Smooth muscle cell (in vitro differentiated cells): ENCODE measurements at regions not wholly inside any gene's neighbourhood (a gene's known extent, or its start where the extent isn't known, plus 50 kb on each side); places are given as distances from the start of the nearest gene placed in this dataset.
"Not testable (repeated sequence)": the region's sequence is repeated elsewhere in the genome, so short reads cannot be mapped to it uniquely, and the experiment has no call there.

Experiments used
- DNase-seq: peaks from one replicate; lab custom pipeline; 2025; ENCODE audit not compliant: unreplicated experiment; lab: John Stamatoyannopoulos, UW
- H2AFZ ChIP-seq: fragments of 200-600 bp; sonication (generic); 2 replicates; pipeline ENCODE4 v1.6.0; 2016; ENCODE audit warnings: antibody characterized with exemption, low read depth, mild to moderate bottlenecking
- H3F3A ChIP-seq: fragments of 200-600 bp; sonication (generic); 2 replicates; pipeline ENCODE4 v1.6.0; 2017; ENCODE audit warnings: antibody characterized with exemption, low read depth
- H3K27ac ChIP-seq: fragments of 200-600 bp; sonication (generic); 2 replicates; pipeline ENCODE4 v1.5.1; 2016; ENCODE audit warnings: low read depth, mild to moderate bottlenecking
- H3K27me3 ChIP-seq: fragments of 200-600 bp; sonication (generic); 2 replicates; pipeline ENCODE4 v1.6.1; 2016; ENCODE audit warnings: low read depth, mild to moderate bottlenecking
- H3K36me3 ChIP-seq: fragments of 200-600 bp; sonication (generic); 2 replicates; pipeline ENCODE4 v1.5.1; 2016; ENCODE audit warnings: low read depth
- H3K4me1 ChIP-seq: fragments of 200-600 bp; sonication (generic); 2 replicates; pipeline ENCODE4 v1.5.1; 2016; ENCODE audit warnings: low read depth
- H3K4me2 ChIP-seq: fragments of 200-600 bp; sonication (generic); 2 replicates; pipeline ENCODE4 v1.6.0; 2016; ENCODE audit warnings: mild to moderate bottlenecking
- H3K4me3 ChIP-seq: fragments of 200-600 bp; sonication (generic); 2 replicates; pipeline ENCODE4 v1.5.1; 2016; ENCODE audit warnings: mild to moderate bottlenecking
- H3K79me2 ChIP-seq: fragments of 200-600 bp; sonication (generic); 2 replicates; pipeline ENCODE4 v1.6.0; 2016; ENCODE audit warnings: low read depth, mild to moderate bottlenecking
- H3K9ac ChIP-seq: fragments of 200-600 bp; sonication (generic); 2 replicates; pipeline ENCODE4 v1.6.0; 2016; ENCODE audit warnings: low read depth
- H3K9me3 ChIP-seq: fragments of 200-600 bp; sonication (generic); replicated peaks from 2 replicates; pipeline ENCODE4 v1.5.1; 2016; ENCODE audit warnings: low read depth
- H4K20me1 ChIP-seq: fragments of 200-600 bp; sonication (generic); 2 replicates; pipeline ENCODE4 v1.6.0; 2016; ENCODE audit warnings: low read depth
- WGBS: methylation state at CpG from one replicate; pipeline ENCODE4 v1.1.7; 2016; ENCODE audit warnings: low lambda C conversion rate; 5-methylcytosine and 5-hydroxymethylcytosine counted together
- TF ChIP-seq, protein P1 (sequence below): fragments of 200-600 bp; sonication (generic); IDR thresholded peaks from 2 replicates; pipeline ENCODE4 v1.5.1; 2017; ENCODE audit warnings: borderline replicate concordance, mild to moderate bottlenecking, antibody characterized with exemption; ENCODE audit not compliant: insufficient read depth, poor library complexity, severe bottlenecking

DNA sequence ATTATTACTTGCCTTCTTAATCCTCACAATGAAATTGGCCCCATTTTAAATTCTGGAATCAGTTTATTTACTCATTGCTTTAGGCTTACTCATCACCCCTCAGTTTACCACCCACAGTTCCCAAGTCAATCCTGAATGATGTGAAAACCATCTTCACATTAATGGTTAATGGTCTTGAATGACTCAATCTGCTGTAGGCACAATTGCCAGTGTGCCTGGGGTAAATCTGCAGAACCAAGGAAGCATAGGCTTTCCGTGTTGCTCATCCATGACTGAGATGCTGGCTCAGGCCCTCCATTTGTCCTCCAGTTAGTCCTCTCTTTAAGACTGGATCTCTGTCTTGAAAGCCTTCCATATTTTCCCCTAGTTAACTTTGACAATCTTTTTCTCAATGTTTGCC is 164.5 kb downstream of the PMAIP1 start:
- H3K9me3 ChIP-seq = no peaks in the 10 kb centered on the region
- no peak overlapping the region for H3K4me3 ChIP-seq
- WGBS = 72% methylated on average over 1 of the region's 1 CpG
- DNase-seq = no peak
- H3K36me3 ChIP-seq = no peaks in the 10 kb centered on the region
- H4K20me1 ChIP-seq = no peaks in the 10 kb centered on the region
- no peaks in the 10 kb centered on the region for H3F3A ChIP-seq
- H3K27ac ChIP-seq = no peak overlapping the region
- H3K4me1 ChIP-seq = peaks cover 5% of the 10 kb centered on the region
- no peaks in the 10 kb centered on the region for H3K27me3 ChIP-seq
- H3K9ac ChIP-seq = no peak overlapping the region
- TF ChIP-seq, protein P1, sequence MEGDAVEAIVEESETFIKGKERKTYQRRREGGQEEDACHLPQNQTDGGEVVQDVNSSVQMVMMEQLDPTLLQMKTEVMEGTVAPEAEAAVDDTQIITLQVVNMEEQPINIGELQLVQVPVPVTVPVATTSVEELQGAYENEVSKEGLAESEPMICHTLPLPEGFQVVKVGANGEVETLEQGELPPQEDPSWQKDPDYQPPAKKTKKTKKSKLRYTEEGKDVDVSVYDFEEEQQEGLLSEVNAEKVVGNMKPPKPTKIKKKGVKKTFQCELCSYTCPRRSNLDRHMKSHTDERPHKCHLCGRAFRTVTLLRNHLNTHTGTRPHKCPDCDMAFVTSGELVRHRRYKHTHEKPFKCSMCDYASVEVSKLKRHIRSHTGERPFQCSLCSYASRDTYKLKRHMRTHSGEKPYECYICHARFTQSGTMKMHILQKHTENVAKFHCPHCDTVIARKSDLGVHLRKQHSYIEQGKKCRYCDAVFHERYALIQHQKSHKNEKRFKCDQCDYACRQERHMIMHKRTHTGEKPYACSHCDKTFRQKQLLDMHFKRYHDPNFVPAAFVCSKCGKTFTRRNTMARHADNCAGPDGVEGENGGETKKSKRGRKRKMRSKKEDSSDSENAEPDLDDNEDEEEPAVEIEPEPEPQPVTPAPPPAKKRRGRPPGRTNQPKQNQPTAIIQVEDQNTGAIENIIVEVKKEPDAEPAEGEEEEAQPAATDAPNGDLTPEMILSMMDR = no peak
- no peaks in the 10 kb centered on the region for H3K79me2 ChIP-seq
- H3K4me2 ChIP-seq = no peak overlapping the region
- no peak overlapping the region for H2AFZ ChIP-seq

DNA sequence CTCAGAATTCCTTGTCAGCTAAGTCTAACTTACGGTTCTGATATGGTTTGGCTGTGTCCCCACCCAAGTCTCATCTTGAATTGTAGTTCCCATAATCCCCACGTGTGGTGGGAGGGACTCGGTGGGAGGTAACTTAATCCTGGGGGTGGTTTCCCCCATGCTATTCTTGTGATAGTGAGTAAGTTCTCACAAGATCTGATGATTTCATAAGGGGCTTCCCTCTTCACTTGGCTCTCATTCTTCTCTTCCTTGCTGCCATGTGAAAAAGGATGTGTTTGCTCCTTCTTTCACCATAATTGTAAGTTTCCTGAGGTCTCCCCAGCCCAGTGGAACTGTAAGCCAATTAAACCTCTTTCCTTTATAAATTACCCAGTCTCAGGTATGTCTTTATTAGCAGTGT is 163.0 kb downstream of the PMAIP1 start:
- H3K9me3 ChIP-seq, H3K4me2 ChIP-seq, H3K4me3 ChIP-seq, H4K20me1 ChIP-seq, H3K36me3 ChIP-seq, H3K4me1 ChIP-seq, H2AFZ ChIP-seq, H3K27ac ChIP-seq, H3K79me2 ChIP-seq, H3F3A ChIP-seq, H3K9ac ChIP-seq, DNase-seq, H3K27me3 ChIP-seq: not testable (repeated sequence)
- 71% methylated on average over 3 of the region's 3 CpGs for WGBS

DNA sequence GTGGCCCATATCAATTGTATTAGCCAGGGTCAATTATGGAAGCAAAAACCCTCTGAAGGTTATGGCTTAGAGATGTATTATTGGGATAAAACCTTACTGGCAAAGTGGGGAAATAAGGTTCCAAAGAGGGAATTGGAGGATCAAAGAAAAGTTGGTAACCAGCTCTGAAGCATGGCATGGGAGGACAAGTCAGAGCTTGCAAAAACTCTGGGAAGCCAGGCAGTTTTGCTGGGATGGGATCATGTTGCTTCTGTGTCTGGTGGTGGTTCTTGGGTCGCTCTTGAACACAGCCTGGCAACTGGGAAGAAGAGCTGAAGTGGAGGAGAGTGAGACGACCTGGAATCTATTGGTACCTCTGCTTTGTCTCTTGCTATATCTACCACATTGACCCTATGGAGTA is 162.6 kb downstream of the PMAIP1 start:
- H3F3A ChIP-seq = no peaks in the 10 kb centered on the region
- TF ChIP-seq, protein P1 = no peak
- DNase-seq = no peak
- H3K27ac ChIP-seq = no peak overlapping the region
- H3K27me3 ChIP-seq = no peaks in the 10 kb centered on the region
- no peak overlapping the region for H3K4me2 ChIP-seq
- no peaks in the 10 kb centered on the region for H3K79me2 ChIP-seq
- H3K4me1 ChIP-seq = no peaks in the 10 kb centered on the region
- WGBS = 86% methylated on average over 2 of the region's 2 CpGs
- no peak overlapping the region for H2AFZ ChIP-seq
- no peak overlapping the region for H3K4me3 ChIP-seq
- no peaks in the 10 kb centered on the region for H3K36me3 ChIP-seq
- no peaks in the 10 kb centered on the region for H4K20me1 ChIP-seq
- H3K9ac ChIP-seq = no peak overlapping the region
- no peaks in the 10 kb centered on the region for H3K9me3 ChIP-seq

DNA sequence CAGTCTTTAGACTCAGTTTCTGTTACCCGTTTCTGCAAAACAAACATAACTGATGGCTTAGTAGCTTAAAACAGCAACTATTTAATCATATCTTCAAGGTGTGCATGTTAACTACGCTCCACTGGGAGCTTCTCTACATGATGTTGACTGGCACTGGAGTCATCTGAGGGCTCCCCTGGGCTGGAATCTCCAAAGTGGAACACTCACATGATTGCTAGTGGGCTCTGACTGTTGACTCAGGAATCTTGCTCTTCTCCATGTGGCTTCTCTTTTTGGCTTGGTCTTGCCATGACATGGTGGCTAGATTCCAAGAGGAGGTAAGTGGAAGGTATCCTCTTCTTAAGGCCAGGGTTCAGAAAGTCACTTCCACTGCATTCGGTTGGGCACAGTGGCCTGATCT is 160.8 kb downstream of the PMAIP1 start:
- WGBS = 94% methylated on average over 3 of the region's 3 CpGs
- no peak for DNase-seq
- H2AFZ ChIP-seq = no peak overlapping the region
- H3K4me2 ChIP-seq = no peak overlapping the region
- no peak overlapping the region for H3K27ac ChIP-seq
- H3K27me3 ChIP-seq = no peaks in the 10 kb centered on the region
- no peaks in the 10 kb centered on the region for H3K79me2 ChIP-seq
- no peaks in the 10 kb centered on the region for H3K4me1 ChIP-seq
- H3K9ac ChIP-seq = no peak overlapping the region
- no peaks in the 10 kb centered on the region for H4K20me1 ChIP-seq
- H3K4me3 ChIP-seq = no peak overlapping the region
- TF ChIP-seq, protein P1 = no peak
- H3F3A ChIP-seq = no peaks in the 10 kb centered on the region
- H3K36me3 ChIP-seq = no peaks in the 10 kb centered on the region
- no peaks in the 10 kb centered on the region for H3K9me3 ChIP-seq
